ENCODE measurements at regions not wholly inside any gene's neighbourhood (a gene's known extent, or its start where the extent isn't known, plus 50 kb on each side); places are given as distances from the start of the nearest gene placed in this dataset.

DNA sequence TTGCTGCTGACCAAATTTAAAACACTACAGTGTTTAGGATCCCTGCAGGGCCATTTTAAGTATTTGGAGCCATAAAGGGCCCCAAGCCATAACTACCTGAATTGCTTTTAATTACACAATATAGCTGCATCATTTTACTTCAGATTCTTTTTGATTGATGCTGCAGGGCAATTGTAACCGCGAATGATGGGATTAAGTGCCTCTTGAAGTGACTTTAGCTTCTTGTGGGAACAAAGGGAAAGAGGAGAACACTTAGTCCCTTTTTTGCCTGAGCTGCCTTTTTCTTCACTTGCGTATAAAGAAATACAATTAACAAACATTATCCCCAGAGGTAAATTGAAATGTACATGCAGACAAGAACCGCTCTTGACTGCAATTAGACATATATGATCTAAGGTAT lies 228.5 kb downstream of the ZIC5 start:
- TF ChIP-seq POU2F2 (IDR thresholded peaks at IDR 0.05; ENCODE audit: low read depth, low read length) (no peak), PAX5 (IDR thresholded peaks at IDR 0.05; ENCODE audit: insufficient read depth, low read length, severe bottlenecking) (no peak), SPI1 (IDR thresholded peaks at IDR 0.05; ENCODE audit: low read depth, low read length) (no peak), TAF1 (IDR thresholded peaks at IDR 0.05; ENCODE audit: low read depth, low read length) (no peak), POLR2A (IDR thresholded peaks at IDR 0.05; ENCODE audit: low read depth, low read length) (no peak), POLR2AphosphoS5 (IDR thresholded peaks at IDR 0.05; ENCODE audit: low read depth, low read length) (no peak)
- FAIRE-seq (no peak), DNase-seq (ENCODE audit: insufficient read length, low spot score) (no peak)

DNA sequence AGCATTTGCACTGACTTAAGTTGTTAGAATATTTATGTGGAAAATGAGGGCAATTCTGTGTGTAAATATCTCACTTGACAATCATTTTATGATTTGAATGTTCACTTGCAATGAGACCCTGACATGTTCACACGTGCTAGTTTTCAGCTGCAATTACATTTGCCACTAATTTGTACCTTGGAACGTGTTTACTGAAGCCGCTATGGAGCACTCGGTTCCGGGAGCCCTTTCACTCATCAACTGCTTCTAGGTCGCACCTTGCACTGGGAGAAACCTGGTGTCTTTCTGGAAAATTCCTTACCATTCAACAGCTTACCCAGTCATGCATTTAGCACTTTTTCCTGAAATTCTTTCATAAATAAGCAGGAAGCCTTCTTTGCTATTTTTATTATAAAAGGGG lies 229.6 kb downstream of the ZIC5 start:
- TF ChIP-seq TAF1 (IDR thresholded peaks at IDR 0.05; ENCODE audit: low read depth, low read length) (no peak), PAX5 (IDR thresholded peaks at IDR 0.05; ENCODE audit: insufficient read depth, low read length, severe bottlenecking) (no peak), POU2F2 (IDR thresholded peaks at IDR 0.05; ENCODE audit: low read depth, low read length) (no peak), SPI1 (IDR thresholded peaks at IDR 0.05; ENCODE audit: low read depth, low read length) (no peak), POLR2AphosphoS5 (IDR thresholded peaks at IDR 0.05; ENCODE audit: low read depth, low read length) (no peak)
- no peak for DNase-seq (ENCODE audit: insufficient read length, low spot score)
- no peak for FAIRE-seq

DNA sequence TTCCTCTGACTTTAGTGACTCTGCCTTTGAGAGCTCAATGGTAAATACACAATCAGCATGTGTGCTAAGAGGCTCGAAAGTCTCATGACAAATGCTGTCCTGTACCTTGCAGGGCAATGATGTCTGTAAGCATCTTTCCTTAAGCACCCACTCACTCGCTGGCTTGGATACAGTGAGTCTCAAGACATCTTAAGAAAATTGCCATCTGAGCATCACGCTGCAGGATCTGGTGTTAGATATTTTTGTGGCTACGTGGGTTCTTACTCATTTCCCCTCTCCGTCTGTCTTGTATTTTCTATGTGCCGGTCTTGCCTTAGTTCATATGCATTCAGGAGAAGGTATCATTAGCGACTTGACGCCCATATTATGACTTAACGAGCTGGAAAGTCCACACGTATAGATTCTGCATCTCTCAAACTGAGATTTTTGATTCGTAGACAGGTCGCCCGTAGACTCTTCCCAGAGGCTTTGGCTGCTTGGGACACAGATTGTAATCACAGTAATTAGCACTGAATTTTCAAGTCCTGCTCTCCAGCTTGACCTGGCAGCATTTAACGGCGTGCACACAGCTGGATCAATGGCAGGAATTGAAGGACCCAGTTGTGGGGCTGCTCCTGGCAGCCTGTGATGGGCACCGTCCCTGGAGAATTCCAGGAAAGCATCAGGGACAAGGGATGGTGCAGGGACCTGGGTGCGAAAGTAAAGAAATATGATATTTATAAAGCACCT lies 231.2 kb downstream of the ZIC5 start:
- no peak for TF ChIP-seq POLR2A (IDR thresholded peaks at IDR 0.05; ENCODE audit: low read depth, low read length)
- FAIRE-seq (no peak), DNase-seq (ENCODE audit: insufficient read length, low spot score) (no peak)

DNA sequence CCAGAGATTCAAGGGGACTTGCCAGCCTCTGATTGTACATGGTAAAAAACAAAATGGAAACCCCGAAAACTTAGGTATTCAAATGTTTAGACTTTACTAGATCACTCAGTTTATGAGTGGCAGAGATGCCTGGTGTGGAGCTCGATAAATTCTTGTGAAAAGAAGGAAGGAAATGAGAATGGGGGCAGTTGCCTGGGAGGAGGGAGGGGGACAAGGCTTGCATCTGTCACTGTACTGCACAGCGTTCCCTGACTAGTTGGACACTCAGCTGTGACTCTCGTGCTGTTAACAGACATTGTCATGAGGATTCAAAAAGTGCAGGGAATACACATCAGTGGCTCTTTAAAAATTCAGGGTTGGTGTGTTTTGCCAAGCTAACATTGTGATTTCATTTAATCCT lies 232.9 kb downstream of the ZIC5 start:
- TF ChIP-seq PAX5 (IDR thresholded peaks at IDR 0.05; ENCODE audit: insufficient read depth, low read length, severe bottlenecking), result no peak
- no peak for TF ChIP-seq POLR2AphosphoS5 (IDR thresholded peaks at IDR 0.05; ENCODE audit: low read depth, low read length)
- TF ChIP-seq POU2F2 (IDR thresholded peaks at IDR 0.05; ENCODE audit: low read depth, low read length), result no peak
- no peak for TF ChIP-seq SPI1 (IDR thresholded peaks at IDR 0.05; ENCODE audit: low read depth, low read length)
- TF ChIP-seq TAF1 (IDR thresholded peaks at IDR 0.05; ENCODE audit: low read depth, low read length), result no peak
- no peak for TF ChIP-seq POLR2A (IDR thresholded peaks at IDR 0.05; ENCODE audit: low read depth, low read length)
- FAIRE-seq, result no peak
- no peak for DNase-seq (ENCODE audit: insufficient read length, low spot score)

DNA sequence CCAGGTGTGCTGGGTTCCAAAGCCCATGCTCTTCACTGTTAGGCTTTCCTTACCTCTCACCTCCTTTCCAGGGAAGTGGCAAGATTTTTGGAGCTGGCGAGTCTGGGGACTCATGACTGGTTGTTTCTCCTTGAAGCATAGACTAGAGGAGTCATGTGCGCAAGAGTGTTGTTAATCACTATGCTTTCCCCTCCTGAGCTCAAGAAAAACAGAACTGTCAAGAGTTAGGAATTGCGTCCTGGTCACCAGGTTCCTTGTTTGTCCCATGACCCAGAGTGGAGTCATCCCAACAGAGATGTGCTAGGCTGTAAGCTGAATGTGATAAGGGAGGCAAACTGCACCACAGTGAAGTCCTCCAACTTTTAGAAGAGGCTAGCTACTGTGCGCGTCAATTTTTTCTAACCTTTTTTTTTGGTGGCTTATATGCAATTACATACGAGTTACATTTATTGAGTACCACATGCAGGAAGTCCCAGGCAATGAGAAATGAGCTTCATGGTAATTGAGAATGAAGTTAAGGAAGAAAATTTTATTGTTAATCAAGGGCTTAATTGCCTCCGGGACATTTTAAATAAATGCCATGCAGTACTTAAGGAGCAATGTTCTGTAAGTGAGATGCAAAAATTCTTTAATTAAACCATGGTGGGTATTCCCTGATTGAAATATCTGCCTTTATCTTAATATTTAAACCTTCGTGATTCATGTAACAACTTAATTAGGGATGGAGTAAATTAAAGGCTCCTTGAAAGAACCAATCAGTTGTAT lies 233.9 kb downstream of the ZIC5 start:
- DNase-seq (ENCODE audit: insufficient read length, low spot score) (no peak), FAIRE-seq (no peak)
- no peak for TF ChIP-seq PAX5 (IDR thresholded peaks at IDR 0.05; ENCODE audit: insufficient read depth, low read length, severe bottlenecking)
- no peak for TF ChIP-seq SPI1 (IDR thresholded peaks at IDR 0.05; ENCODE audit: low read depth, low read length)

DNA sequence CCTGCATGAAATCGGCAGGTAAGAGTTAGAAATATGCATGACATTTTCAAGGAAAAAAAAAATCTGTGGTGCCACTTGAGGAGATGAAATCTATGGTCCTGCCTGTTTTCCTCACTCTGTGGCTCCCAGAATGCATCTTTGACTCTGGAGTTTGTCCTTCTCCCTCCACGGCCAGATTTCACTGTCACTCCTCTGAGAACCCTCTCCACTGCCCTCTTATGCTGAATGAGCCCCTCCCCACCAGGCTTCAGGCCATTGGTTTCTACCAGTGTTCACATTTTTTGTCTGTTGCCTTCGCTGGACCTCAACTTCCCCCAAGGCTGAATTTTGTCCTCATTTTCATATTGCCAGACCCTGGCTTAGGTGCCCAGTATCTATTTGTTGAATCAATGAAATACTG lies 235.0 kb downstream of the ZIC5 start:
- FAIRE-seq (no peak), DNase-seq (ENCODE audit: insufficient read length, low spot score) (no peak)
- TF ChIP-seq PAX5 (IDR thresholded peaks at IDR 0.05; ENCODE audit: insufficient read depth, low read length, severe bottlenecking) (no peak), POLR2A (IDR thresholded peaks at IDR 0.05; ENCODE audit: low read depth, low read length) (no peak), TAF1 (IDR thresholded peaks at IDR 0.05; ENCODE audit: low read depth, low read length) (no peak), POU2F2 (IDR thresholded peaks at IDR 0.05; ENCODE audit: low read depth, low read length) (no peak), POLR2AphosphoS5 (IDR thresholded peaks at IDR 0.05; ENCODE audit: low read depth, low read length) (no peak), SPI1 (IDR thresholded peaks at IDR 0.05; ENCODE audit: low read depth, low read length) (no peak)

DNA sequence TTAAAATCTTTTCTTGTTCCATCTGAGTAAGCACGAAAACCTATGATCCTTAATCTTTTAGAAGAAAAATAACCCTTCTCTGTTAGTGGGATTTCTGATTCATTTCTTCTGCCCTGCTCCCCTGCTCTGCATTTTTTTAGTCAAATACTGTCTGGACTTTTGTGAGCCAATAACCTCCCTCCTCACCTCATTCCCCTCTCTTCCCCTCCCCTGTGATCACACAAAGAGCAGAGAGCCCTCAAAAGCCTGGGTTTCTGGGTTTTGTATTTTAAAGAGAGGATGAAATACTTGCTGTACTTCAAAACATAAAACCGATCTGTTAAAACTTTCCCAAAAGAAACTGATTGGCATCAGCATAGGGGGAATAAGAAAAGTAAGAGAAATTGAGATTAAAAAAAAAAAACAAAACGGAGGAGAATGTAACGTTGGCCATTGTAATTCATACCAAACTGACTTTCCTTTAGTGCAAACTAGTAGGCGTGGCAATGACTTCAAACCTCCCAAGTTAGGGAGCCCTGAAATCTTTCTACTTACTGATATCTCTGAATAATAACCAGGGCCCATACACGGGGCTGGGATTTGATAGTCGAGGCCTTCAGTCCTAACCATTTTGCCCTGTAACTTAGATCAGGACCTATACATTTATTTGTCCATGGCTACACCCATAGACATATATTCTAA lies 232.9 kb downstream of the TM9SF2 start:
- no peak for FAIRE-seq
- TF ChIP-seq POLR2AphosphoS5 (IDR thresholded peaks at IDR 0.05; ENCODE audit: low read depth, low read length) (no peak), POU2F2 (IDR thresholded peaks at IDR 0.05; ENCODE audit: low read depth, low read length) (no peak), PAX5 (IDR thresholded peaks at IDR 0.05; ENCODE audit: insufficient read depth, low read length, severe bottlenecking) (no peak), SPI1 (IDR thresholded peaks at IDR 0.05; ENCODE audit: low read depth, low read length) (no peak), POLR2A (IDR thresholded peaks at IDR 0.05; ENCODE audit: low read depth, low read length) (no peak), TAF1 (IDR thresholded peaks at IDR 0.05; ENCODE audit: low read depth, low read length) (no peak)
- DNase-seq (ENCODE audit: insufficient read length, low spot score), result no peak

DNA sequence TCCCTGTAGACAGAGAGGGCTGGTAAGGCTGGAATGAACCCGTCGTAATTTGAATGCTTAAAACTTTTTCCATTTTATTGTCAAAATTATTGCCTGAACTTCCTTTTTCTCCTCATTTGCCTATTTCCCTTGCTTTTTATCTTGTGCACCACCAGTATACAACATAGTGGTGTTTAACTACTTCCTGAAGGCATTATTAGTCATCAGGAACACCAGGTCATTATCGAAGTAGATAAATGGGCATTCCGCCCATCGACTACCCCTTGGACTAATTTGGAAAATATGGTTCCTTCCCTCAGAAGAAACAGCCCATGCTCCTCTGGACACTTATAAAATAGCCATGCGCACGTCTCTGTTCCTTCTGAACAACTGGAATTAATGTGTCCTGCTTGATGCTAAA lies 232.1 kb downstream of the TM9SF2 start:
- no peak for FAIRE-seq

DNA sequence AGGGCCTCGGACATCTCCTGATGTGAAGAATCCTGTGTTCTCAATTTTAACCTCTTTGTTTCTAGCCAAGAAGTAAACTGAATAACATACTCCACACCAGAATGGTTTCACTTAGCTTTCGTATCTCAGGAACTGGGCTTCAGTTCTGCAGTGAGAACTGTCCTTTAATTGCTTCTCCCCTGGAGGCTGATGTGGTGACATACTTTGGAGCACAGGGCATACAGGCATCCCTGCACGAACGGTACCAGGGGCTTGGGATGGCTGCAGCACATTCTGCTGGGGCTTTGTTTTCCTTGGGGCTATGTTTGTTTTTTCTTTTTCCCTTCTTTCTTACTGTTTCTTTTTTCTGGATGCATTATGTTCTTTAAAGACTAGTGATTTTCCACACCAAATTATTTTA lies 230.5 kb downstream of the TM9SF2 start:
- TF ChIP-seq POLR2AphosphoS5 (IDR thresholded peaks at IDR 0.05; ENCODE audit: low read depth, low read length) (no peak), TAF1 (IDR thresholded peaks at IDR 0.05; ENCODE audit: low read depth, low read length) (no peak), POU2F2 (IDR thresholded peaks at IDR 0.05; ENCODE audit: low read depth, low read length) (no peak), SPI1 (IDR thresholded peaks at IDR 0.05; ENCODE audit: low read depth, low read length) (no peak), POLR2A (IDR thresholded peaks at IDR 0.05; ENCODE audit: low read depth, low read length) (no peak), PAX5 (IDR thresholded peaks at IDR 0.05; ENCODE audit: insufficient read depth, low read length, severe bottlenecking) (no peak)
- FAIRE-seq (no peak), DNase-seq (ENCODE audit: insufficient read length, low spot score) (no peak)

More for the DNA sequence above, 232.1 kb downstream of the TM9SF2 start:
- no peak for DNase-seq (ENCODE audit: insufficient read length, low spot score)
- no peak for TF ChIP-seq POLR2AphosphoS5 (IDR thresholded peaks at IDR 0.05; ENCODE audit: low read depth, low read length)
- no peak for TF ChIP-seq SPI1 (IDR thresholded peaks at IDR 0.05; ENCODE audit: low read depth, low read length)
- TF ChIP-seq POLR2A (IDR thresholded peaks at IDR 0.05; ENCODE audit: low read depth, low read length), result no peak
- no peak for TF ChIP-seq TAF1 (IDR thresholded peaks at IDR 0.05; ENCODE audit: low read depth, low read length)
- TF ChIP-seq PAX5 (IDR thresholded peaks at IDR 0.05; ENCODE audit: insufficient read depth, low read length, severe bottlenecking), result no peak
